OCI-LY3 (cell line): ENCODE measurements at regions not wholly inside any gene's neighbourhood (a gene's known extent, or its start where the extent isn't known, plus 50 kb on each side); places are given as distances from the start of the nearest gene placed in this dataset.

Experiments used
- H2AFZ ChIP-seq: fragments of 200-600, 300-600 bp; shearing (Covaris generic); 2 replicates; pipeline ENCODE4 v1.6.0; 2014; ENCODE audit warnings: antibody characterized with exemption, low read depth, low read length
- H3K27ac ChIP-seq: fragments of 200-600, 300-600 bp; sonication (generic); 2 replicates; pipeline ENCODE4 v1.5.1; 2014; ENCODE audit warnings: mild to moderate bottlenecking, low read length, moderate library complexity, mixed read lengths
- H3K27me3 ChIP-seq: fragments of 200-600, 300-600 bp; sonication (generic); 2 replicates; pipeline ENCODE4 v1.6.1; 2014; ENCODE audit warnings: low read depth, low read length, mixed read lengths
- H3K36me3 ChIP-seq: fragments of 200-600, 300-600 bp; sonication (generic); replicated peaks from 2 replicates; pipeline ENCODE3; 2014; ENCODE audit warnings: low read depth, low read length, mixed read lengths
- H3K4me1 ChIP-seq: fragments of 300-600, 200-600 bp; sonication (generic); 2 replicates; pipeline ENCODE4 v1.6.1; 2014; ENCODE audit warnings: low read length, mixed read lengths
- H3K4me2 ChIP-seq: fragments of 200-600, 300-600 bp; sonication (generic); 2 replicates; pipeline ENCODE4 v1.6.1; 2014; ENCODE audit warnings: low read length, mixed read lengths
- H3K4me3 ChIP-seq: fragments of 300-600, 200-600 bp; sonication (generic); 2 replicates; pipeline ENCODE4 v1.5.1; 2014; ENCODE audit warnings: antibody characterized with exemption, mild to moderate bottlenecking, low read length, moderate library complexity
- H3K79me2 ChIP-seq: fragments of 300-600, 200-600 bp; shearing (Covaris generic); 2 replicates; pipeline ENCODE4 v1.6.1; 2014; ENCODE audit warnings: mild to moderate bottlenecking, low read length, mixed read lengths
- H3K9ac ChIP-seq: fragments of 300-600, 200-600 bp; shearing (Covaris generic); 2 replicates; pipeline ENCODE4 v1.6.0; 2014; ENCODE audit warnings: mild to moderate bottlenecking, low read length, moderate library complexity
- H3K9me3 ChIP-seq: fragments of 200-600, 300-600 bp; shearing (Covaris generic); 2 replicates; pipeline ENCODE4 v1.6.1; 2014; ENCODE audit warnings: low read length, mixed read lengths; ENCODE audit not compliant: insufficient read depth
- H4K20me1 ChIP-seq: fragments of 200-600, 300-600 bp; sonication (generic); 2 replicates; pipeline ENCODE4 v1.6.1; 2016; ENCODE audit warnings: low read length, mixed read lengths; ENCODE audit not compliant: insufficient read depth
- EZH2phosphoT487 ChIP-seq: fragments of 200-600 bp; shearing (Covaris generic); IDR thresholded peaks from 2 replicates; pipeline ENCODE4 v1.6.1; 2018; ENCODE audit warnings: antibody characterized with exemption, mixed run types, low read depth
- TF ChIP-seq, protein P1 (sequence below): fragments of 200-600, 300-600 bp; sonication (generic); IDR thresholded peaks from 2 replicates; pipeline ENCODE4 v1.5.1; 2014; ENCODE audit warnings: antibody characterized with exemption, low read length, low read depth

DNA sequence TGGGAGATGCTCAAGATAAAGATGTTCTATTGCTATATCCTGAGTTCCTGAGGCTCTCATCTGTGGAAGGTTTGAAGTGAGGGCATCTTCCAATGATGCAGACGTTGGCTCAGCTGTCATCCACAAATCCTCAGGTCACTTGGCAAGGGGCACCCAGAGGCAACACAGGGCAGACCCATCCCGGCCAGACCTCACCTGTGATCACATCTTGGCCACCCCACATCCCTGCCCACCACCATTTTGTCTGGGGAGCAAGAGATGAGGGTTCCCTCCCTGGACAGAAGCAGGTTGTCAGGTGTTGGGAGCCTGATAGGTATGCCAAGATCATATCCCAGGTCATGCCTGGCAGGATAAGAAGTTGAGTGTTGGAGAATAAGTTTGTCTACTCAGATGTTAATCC is 918.2 kb upstream of the ZNF722 start:
- Histone ChIP-seq H3K27ac (no peak overlapping the region), H3K4me2 (no peak overlapping the region), H2AFZ (no peak overlapping the region), H3K27me3 (no peaks in the 10 kb centered on the region), H3K9ac (no peak overlapping the region), H4K20me1 (no peaks in the 10 kb centered on the region), H3K36me3 (no peaks in the 10 kb centered on the region), H3K9me3 (peaks cover 4% of the 10 kb centered on the region; the same call in 1 of the 2 replicates), H3K79me2 (no peaks in the 10 kb centered on the region), H3K4me3 (no peak overlapping the region), H3K4me1 (no peaks in the 10 kb centered on the region)
- TF ChIP-seq, protein P1, sequence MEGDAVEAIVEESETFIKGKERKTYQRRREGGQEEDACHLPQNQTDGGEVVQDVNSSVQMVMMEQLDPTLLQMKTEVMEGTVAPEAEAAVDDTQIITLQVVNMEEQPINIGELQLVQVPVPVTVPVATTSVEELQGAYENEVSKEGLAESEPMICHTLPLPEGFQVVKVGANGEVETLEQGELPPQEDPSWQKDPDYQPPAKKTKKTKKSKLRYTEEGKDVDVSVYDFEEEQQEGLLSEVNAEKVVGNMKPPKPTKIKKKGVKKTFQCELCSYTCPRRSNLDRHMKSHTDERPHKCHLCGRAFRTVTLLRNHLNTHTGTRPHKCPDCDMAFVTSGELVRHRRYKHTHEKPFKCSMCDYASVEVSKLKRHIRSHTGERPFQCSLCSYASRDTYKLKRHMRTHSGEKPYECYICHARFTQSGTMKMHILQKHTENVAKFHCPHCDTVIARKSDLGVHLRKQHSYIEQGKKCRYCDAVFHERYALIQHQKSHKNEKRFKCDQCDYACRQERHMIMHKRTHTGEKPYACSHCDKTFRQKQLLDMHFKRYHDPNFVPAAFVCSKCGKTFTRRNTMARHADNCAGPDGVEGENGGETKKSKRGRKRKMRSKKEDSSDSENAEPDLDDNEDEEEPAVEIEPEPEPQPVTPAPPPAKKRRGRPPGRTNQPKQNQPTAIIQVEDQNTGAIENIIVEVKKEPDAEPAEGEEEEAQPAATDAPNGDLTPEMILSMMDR, result no peak
- TF ChIP-seq EZH2phosphoT487, result no peak

DNA sequence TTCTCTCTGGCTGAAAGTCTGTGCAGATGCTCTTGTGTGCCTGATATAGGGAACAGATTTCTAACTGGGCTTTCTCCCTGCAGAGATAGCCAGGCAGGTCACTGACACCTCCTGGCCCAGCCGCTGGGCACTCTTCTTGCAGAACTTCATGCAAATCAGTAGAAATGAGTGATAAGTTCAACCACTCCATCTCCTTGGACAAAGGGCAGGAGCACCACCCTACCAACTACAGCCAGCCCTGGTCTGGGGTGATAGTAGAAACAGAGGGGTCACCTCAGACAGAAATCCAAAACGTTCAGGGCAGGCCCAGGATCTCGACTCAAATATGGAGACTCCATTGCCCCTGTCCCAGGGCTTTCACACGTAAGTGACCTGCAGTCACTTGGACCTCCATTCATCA is 917.8 kb upstream of the ZNF722 start:
- no peaks in the 10 kb centered on the region for H3K27me3 ChIP-seq
- TF ChIP-seq EZH2phosphoT487, result no peak
- TF ChIP-seq, protein P1, result no peak
- peaks cover 4% of the 10 kb centered on the region; the same call in 1 of the 2 replicates for H3K9me3 ChIP-seq
- H3K27ac ChIP-seq, result no peak overlapping the region
- no peak overlapping the region for H3K4me3 ChIP-seq
- H3K9ac ChIP-seq, result no peak overlapping the region
- no peaks in the 10 kb centered on the region for H3K36me3 ChIP-seq
- no peaks in the 10 kb centered on the region for H3K4me1 ChIP-seq
- H3K4me2 ChIP-seq, result no peak overlapping the region
- no peaks in the 10 kb centered on the region for H4K20me1 ChIP-seq
- H2AFZ ChIP-seq, result no peak overlapping the region
- no peaks in the 10 kb centered on the region for H3K79me2 ChIP-seq

DNA sequence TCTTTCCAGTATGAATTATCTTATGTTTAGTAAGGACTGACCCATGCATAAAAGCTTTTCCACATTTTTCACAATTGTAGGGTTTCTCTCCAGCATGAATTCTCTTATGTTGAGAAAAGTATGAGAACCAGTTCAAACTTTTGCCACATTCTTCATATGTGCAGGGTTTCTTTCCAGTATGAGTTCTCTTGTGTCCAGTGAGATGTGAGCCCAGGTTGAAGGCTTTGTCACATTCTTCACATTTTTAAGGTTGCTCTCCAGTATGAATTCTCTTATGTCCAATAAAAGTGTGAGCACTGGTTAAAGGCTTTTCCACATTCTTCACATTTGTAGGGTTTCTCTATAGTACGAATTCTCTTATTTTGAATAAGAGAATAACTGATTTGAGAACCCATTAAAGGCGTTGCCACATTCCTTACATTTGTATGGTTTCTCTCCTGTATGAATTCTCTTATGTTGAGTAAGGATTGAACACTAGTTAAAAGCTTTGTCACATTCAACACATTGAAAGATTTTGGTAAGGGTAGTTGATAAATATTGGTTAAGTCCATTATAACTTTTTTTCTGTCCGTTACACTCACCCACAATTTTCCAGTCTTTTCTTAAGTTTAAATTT is 911.0 kb upstream of the ZNF722 start:
- peaks cover 17% of the 10 kb centered on the region for H3K9me3 ChIP-seq

DNA sequence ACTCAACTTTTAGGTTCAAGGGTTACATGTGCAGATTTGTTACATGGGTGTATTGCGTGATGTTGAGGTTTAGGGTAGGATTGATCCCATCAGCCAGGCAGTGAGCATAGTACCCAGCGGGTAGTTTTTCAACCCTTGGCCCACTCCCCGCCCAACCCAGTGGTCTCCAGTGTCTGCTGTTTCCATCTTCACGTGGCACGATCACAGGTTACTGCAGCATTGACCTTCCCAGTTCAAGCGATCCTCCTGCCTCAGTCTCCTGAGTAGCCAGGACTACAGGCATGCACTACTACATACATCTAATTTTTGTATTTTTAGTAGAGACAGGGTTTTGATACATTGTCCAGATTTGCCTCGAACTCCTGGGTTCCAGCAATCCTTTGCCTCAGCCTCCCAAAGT is 905.7 kb upstream of the ZNF722 start:
- H4K20me1 ChIP-seq, result no peaks in the 10 kb centered on the region
- H3K79me2 ChIP-seq, result no peaks in the 10 kb centered on the region
- TF ChIP-seq, protein P1, result no peak
- TF ChIP-seq EZH2phosphoT487, result no peak
- H3K9me3 ChIP-seq, result peaks cover 11% of the 10 kb centered on the region
- H3K4me2 ChIP-seq, result no peak overlapping the region
- no peak overlapping the region for H3K27ac ChIP-seq
- H3K4me3 ChIP-seq, result no peak overlapping the region
- H2AFZ ChIP-seq, result no peak overlapping the region
- no peak overlapping the region for H3K9ac ChIP-seq
- no peaks in the 10 kb centered on the region for H3K4me1 ChIP-seq
- H3K27me3 ChIP-seq, result no peaks in the 10 kb centered on the region
- H3K36me3 ChIP-seq, result no peaks in the 10 kb centered on the region

More for the DNA sequence above, 911.0 kb upstream of the ZNF722 start:
- H3K4me3 ChIP-seq, result no peak overlapping the region
- H2AFZ ChIP-seq, result no peak overlapping the region
- no peaks in the 10 kb centered on the region for H3K79me2 ChIP-seq
- no peak overlapping the region for H3K27ac ChIP-seq
- no peaks in the 10 kb centered on the region for H3K4me1 ChIP-seq
- H3K36me3 ChIP-seq, result no peaks in the 10 kb centered on the region
- no peaks in the 10 kb centered on the region for H3K27me3 ChIP-seq
- no peak overlapping the region for H3K9ac ChIP-seq
- TF ChIP-seq, protein P1, result no peak
- no peak for TF ChIP-seq EZH2phosphoT487
- H4K20me1 ChIP-seq, result no peaks in the 10 kb centered on the region
- H3K4me2 ChIP-seq, result no peak overlapping the region
